ENCODE measurements at regions not wholly inside any gene's neighbourhood (a gene's known extent, or its start where the extent isn't known, plus 50 kb on each side); places are given as distances from the start of the nearest gene placed in this dataset.
"Not testable (repeated sequence)": the region's sequence is repeated elsewhere in the genome, so short reads cannot be mapped to it uniquely, and the experiment has no call there.

- TF ChIP-seq PKNOX1 (IDR thresholded peaks at IDR 0.05) (no peak), CTBP1 (IDR thresholded peaks at IDR 0.05; ENCODE audit: borderline replicate concordance) (no peak), NFRKB (IDR thresholded peaks at IDR 0.05) (no peak), ZNF384 (IDR thresholded peaks at IDR 0.05) (no peak), L3MBTL2 (conservative IDR thresholded peaks at IDR 0.05) (no peak), SUZ12 (IDR thresholded peaks at IDR 0.05) (no peak), ARNT (IDR thresholded peaks at IDR 0.05) (no peak), HDGF (IDR thresholded peaks at IDR 0.05; ENCODE audit: borderline replicate concordance) (no peak), FOXK2 (IDR thresholded peaks at IDR 0.05) (no peak), LEF1 (IDR thresholded peaks at IDR 0.05; ENCODE audit: borderline replicate concordance) (no peak), TARDBP (IDR thresholded peaks at IDR 0.05) (no peak), FOXA1 (IDR thresholded peaks at IDR 0.05) (no peak), SP1 (IDR thresholded peaks at IDR 0.05) (no peak), ELF4 (IDR thresholded peaks at IDR 0.05) (no peak), BHLHE40 (IDR thresholded peaks at IDR 0.05; ENCODE audit: borderline replicate concordance) (no peak), FOXM1 (IDR thresholded peaks at IDR 0.05; ENCODE audit: borderline replicate concordance) (no peak)
- ChIA-PET POLR2A (no interaction called here), CTCF (interaction anchor here (0.6 kb wide), 1 partner anchor 105 kb away, joined by 3 read pairs; no protein-coding TSS in a partner anchor)
- DNase-seq (ENCODE audit: extremely low spot score), result no peak
Measured at GRCh38 chr1:221583465-221583864, 158.4 kb downstream of the DUSP10 start.

GRCh38 chr1:221587013-221587412, 154.9 kb downstream of the DUSP10 start:
- DNase-seq (ENCODE audit: extremely low spot score); CTCF ChIA-PET; POLR2A ChIA-PET: not testable (repeated sequence)

- DNase-seq (ENCODE audit: extremely low spot score); CTCF ChIA-PET; POLR2A ChIA-PET: not testable (repeated sequence)
Measured at GRCh38 chr1:221591250-221591649, 150.6 kb downstream of the DUSP10 start.

GRCh38 chr1:221594576-221594975, 147.3 kb downstream of the DUSP10 start:
- CTCF ChIA-PET, result no interaction called here
- POLR2A ChIA-PET, result no interaction called here
- no peak for TF ChIP-seq TARDBP (IDR thresholded peaks at IDR 0.05)
- TF ChIP-seq SP1 (IDR thresholded peaks at IDR 0.05), result no peak
- TF ChIP-seq ZNF384 (IDR thresholded peaks at IDR 0.05), result no peak
- TF ChIP-seq ARNT (IDR thresholded peaks at IDR 0.05), result no peak
- no peak for TF ChIP-seq SUZ12 (IDR thresholded peaks at IDR 0.05)
- TF ChIP-seq FOXK2 (IDR thresholded peaks at IDR 0.05), result no peak
- TF ChIP-seq FOXM1 (IDR thresholded peaks at IDR 0.05; ENCODE audit: borderline replicate concordance), result no peak
- TF ChIP-seq CTBP1 (IDR thresholded peaks at IDR 0.05; ENCODE audit: borderline replicate concordance), result no peak
- TF ChIP-seq L3MBTL2 (conservative IDR thresholded peaks at IDR 0.05), result no peak
- TF ChIP-seq FOXA1 (IDR thresholded peaks at IDR 0.05), result no peak
- TF ChIP-seq BHLHE40 (IDR thresholded peaks at IDR 0.05; ENCODE audit: borderline replicate concordance), result no peak
- TF ChIP-seq NFRKB (IDR thresholded peaks at IDR 0.05), result no peak
- TF ChIP-seq HDGF (IDR thresholded peaks at IDR 0.05; ENCODE audit: borderline replicate concordance), result no peak
- TF ChIP-seq ELF4 (IDR thresholded peaks at IDR 0.05), result no peak
- no peak for TF ChIP-seq LEF1 (IDR thresholded peaks at IDR 0.05; ENCODE audit: borderline replicate concordance)
- TF ChIP-seq PKNOX1 (IDR thresholded peaks at IDR 0.05), result no peak
- DNase-seq (ENCODE audit: extremely low spot score), result no peak

- CTCF ChIA-PET, result interaction anchor here (0.7 kb wide), 1 partner anchor 795 kb away, joined by 5 read pairs; no protein-coding TSS in a partner anchor
- TF ChIP-seq FOXM1 (IDR thresholded peaks at IDR 0.05; ENCODE audit: borderline replicate concordance) (no peak), SUZ12 (IDR thresholded peaks at IDR 0.05) (no peak), FOXK2 (IDR thresholded peaks at IDR 0.05) (no peak), ARNT (IDR thresholded peaks at IDR 0.05) (no peak), TARDBP (IDR thresholded peaks at IDR 0.05) (no peak), NFRKB (IDR thresholded peaks at IDR 0.05) (no peak), SP1 (IDR thresholded peaks at IDR 0.05) (no peak), ZNF384 (IDR thresholded peaks at IDR 0.05) (no peak), LEF1 (IDR thresholded peaks at IDR 0.05; ENCODE audit: borderline replicate concordance) (no peak), FOXA1 (IDR thresholded peaks at IDR 0.05) (no peak)
- no peak for DNase-seq (ENCODE audit: extremely low spot score)
- POLR2A ChIA-PET, result no interaction called here
Measured at GRCh38 chr1:221598122-221598521, 143.8 kb downstream of the DUSP10 start.

- TF ChIP-seq SUZ12 (IDR thresholded peaks at IDR 0.05), result no peak
- no peak for TF ChIP-seq SP1 (IDR thresholded peaks at IDR 0.05)
- no peak for TF ChIP-seq PKNOX1 (IDR thresholded peaks at IDR 0.05)
- TF ChIP-seq HDGF (IDR thresholded peaks at IDR 0.05; ENCODE audit: borderline replicate concordance), result no peak
- TF ChIP-seq L3MBTL2 (conservative IDR thresholded peaks at IDR 0.05), result no peak
- TF ChIP-seq FOXA1 (IDR thresholded peaks at IDR 0.05), result no peak
- TF ChIP-seq TARDBP (IDR thresholded peaks at IDR 0.05), result no peak
- no peak for TF ChIP-seq ZNF384 (IDR thresholded peaks at IDR 0.05)
- TF ChIP-seq CTBP1 (IDR thresholded peaks at IDR 0.05; ENCODE audit: borderline replicate concordance), result no peak
- no peak for TF ChIP-seq FOXK2 (IDR thresholded peaks at IDR 0.05)
- no peak for TF ChIP-seq FOXM1 (IDR thresholded peaks at IDR 0.05; ENCODE audit: borderline replicate concordance)
- TF ChIP-seq ARNT (IDR thresholded peaks at IDR 0.05), result no peak
- TF ChIP-seq ELF4 (IDR thresholded peaks at IDR 0.05), result no peak
- CTCF ChIA-PET, result interaction anchor here (1.3 kb wide), 1 partner anchor 141 kb away, joined by 3 read pairs; the partner anchor contains the start of gene DUSP10
- DNase-seq (ENCODE audit: extremely low spot score), result no peak
- POLR2A ChIA-PET, result no interaction called here
Measured at GRCh38 chr1:221601166-221601565, 140.7 kb downstream of the DUSP10 start.

- ChIA-PET CTCF (no interaction called here), POLR2A (no interaction called here)
- TF ChIP-seq SUZ12 (IDR thresholded peaks at IDR 0.05) (no peak), BHLHE40 (IDR thresholded peaks at IDR 0.05; ENCODE audit: borderline replicate concordance) (no peak), FOXK2 (IDR thresholded peaks at IDR 0.05) (no peak), FOXA1 (IDR thresholded peaks at IDR 0.05) (no peak)
- no peak for DNase-seq (ENCODE audit: extremely low spot score)
Measured at GRCh38 chr1:221602830-221603229, 139.1 kb downstream of the DUSP10 start.

- POLR2A ChIA-PET, CTCF ChIA-PET: not testable (repeated sequence)
Measured at GRCh38 chr1:221604390-221604789, 137.5 kb downstream of the DUSP10 start.

More at GRCh38 chr1:221604390-221604789, 137.5 kb downstream of the DUSP10 start:
- DNase-seq (ENCODE audit: extremely low spot score), result not testable (repeated sequence)

Measured in HEK293T (cell line).